Cardiac muscle cell (in vitro differentiated cells and primary cell): ENCODE measurements at regions not wholly inside any gene's neighbourhood (a gene's known extent, or its start where the extent isn't known, plus 50 kb on each side); places are given as distances from the start of the nearest gene placed in this dataset.

Experiments used
- DNase-seq, 2 donors: peaks; one replicate each; pipeline versions ENCODE4 v3.0.0 to v3.0.0-alpha.2; 2010 to 2017; ENCODE audit warnings: low read depth in 1 of 2, low spot score in 1 of 2
- H3K27ac ChIP-seq: fragments of 200-600 bp; sonication (generic); 2 replicates; pipeline ENCODE4 v1.5.1; 2016
- H3K27me3 ChIP-seq: fragments of 200-600 bp; sonication (generic); 2 replicates; pipeline ENCODE4 v1.6.0; 2016; ENCODE audit warnings: control low read depth
- H3K36me3 ChIP-seq: fragments of 200-600 bp; sonication (generic); 2 replicates; pipeline ENCODE4 v1.5.1; 2016; ENCODE audit warnings: control low read depth
- H3K4me1 ChIP-seq: fragments of 200-600 bp; sonication (generic); 2 replicates; pipeline ENCODE4 v1.8.1; 2017; ENCODE audit warnings: low read depth, mild to moderate bottlenecking, mixed run types
- H3K4me3 ChIP-seq: fragments of 200-600 bp; sonication (generic); 2 replicates; pipeline ENCODE4 v1.5.1; 2016; ENCODE audit warnings: mild to moderate bottlenecking
- H3K9me3 ChIP-seq: fragments of 200-600 bp; sonication (generic); 2 replicates; pipeline ENCODE4 v1.5.1; 2017; ENCODE audit warnings: low read depth, mild to moderate bottlenecking, control low read depth
- TF ChIP-seq, protein P1 (sequence below): IDR thresholded peaks from 2 replicates; pipeline ENCODE4 v1.5.1; 2012; ENCODE audit warnings: low read depth, mild to moderate bottlenecking, low read length

DNA sequence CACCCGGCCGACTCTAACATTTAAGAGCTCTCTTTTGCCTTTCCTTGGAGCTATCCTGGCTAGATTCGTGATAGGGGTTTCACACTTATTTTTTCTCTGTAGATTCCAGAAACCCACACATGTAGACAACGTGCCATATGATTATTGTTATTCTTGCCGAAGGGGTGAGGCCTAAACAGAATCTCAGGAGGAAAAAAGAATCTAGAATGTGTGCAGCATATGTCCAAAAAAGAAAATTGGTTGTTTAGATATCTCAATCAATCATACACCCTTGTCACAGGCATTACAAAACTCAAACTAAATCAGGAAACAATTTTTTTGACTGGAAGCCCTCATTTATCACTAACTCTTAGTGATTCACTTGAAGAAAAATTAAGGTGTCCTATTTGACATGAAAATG, 66.9 kb upstream of the TGM3 start:
- no peaks in the 10 kb centered on the region for H3K36me3 ChIP-seq
- H3K4me1 ChIP-seq = no peaks in the 10 kb centered on the region
- DNase-seq = no peak
- H3K27ac ChIP-seq = no peak overlapping the region
- TF ChIP-seq, protein P1, sequence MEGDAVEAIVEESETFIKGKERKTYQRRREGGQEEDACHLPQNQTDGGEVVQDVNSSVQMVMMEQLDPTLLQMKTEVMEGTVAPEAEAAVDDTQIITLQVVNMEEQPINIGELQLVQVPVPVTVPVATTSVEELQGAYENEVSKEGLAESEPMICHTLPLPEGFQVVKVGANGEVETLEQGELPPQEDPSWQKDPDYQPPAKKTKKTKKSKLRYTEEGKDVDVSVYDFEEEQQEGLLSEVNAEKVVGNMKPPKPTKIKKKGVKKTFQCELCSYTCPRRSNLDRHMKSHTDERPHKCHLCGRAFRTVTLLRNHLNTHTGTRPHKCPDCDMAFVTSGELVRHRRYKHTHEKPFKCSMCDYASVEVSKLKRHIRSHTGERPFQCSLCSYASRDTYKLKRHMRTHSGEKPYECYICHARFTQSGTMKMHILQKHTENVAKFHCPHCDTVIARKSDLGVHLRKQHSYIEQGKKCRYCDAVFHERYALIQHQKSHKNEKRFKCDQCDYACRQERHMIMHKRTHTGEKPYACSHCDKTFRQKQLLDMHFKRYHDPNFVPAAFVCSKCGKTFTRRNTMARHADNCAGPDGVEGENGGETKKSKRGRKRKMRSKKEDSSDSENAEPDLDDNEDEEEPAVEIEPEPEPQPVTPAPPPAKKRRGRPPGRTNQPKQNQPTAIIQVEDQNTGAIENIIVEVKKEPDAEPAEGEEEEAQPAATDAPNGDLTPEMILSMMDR = no peak
- no peaks in the 10 kb centered on the region for H3K27me3 ChIP-seq
- no peaks in the 10 kb centered on the region for H3K9me3 ChIP-seq
- H3K4me3 ChIP-seq = no peak overlapping the region

GRCh38 chr20:2230726-2231488, 64.9 kb upstream of the TGM3 start:
- H3K9me3 ChIP-seq = no peaks in the 10 kb centered on the region
- H3K27me3 ChIP-seq = no peaks in the 10 kb centered on the region
- TF ChIP-seq, protein P1 = no peak
- no peak overlapping the region for H3K4me3 ChIP-seq
- H3K4me1 ChIP-seq = no peaks in the 10 kb centered on the region
- no peak for DNase-seq
- no peak overlapping the region for H3K27ac ChIP-seq
- no peaks in the 10 kb centered on the region for H3K36me3 ChIP-seq

DNA sequence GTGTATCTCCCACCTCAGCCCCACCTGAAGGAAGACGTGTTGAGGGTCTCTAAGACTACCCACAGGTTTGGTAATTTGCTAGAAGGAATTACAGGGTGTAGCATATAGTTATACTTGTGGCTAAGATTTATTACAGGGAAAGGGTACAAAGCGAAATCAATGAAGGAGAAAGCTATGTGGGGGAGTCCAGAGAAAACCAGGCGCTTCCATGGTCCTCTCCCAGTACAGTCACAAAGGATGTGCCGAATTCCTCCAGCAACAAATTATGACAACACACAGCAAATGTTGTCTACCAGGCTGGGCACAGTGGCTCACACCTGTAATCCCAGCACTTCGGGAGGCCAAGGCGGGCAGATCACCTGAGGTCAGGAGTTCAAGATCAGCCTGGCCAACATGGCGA, 64.1 kb upstream of the TGM3 start:
- Histone ChIP-seq H3K9me3 (no peaks in the 10 kb centered on the region), H3K36me3 (no peaks in the 10 kb centered on the region), H3K4me1 (peaks cover 4% of the 10 kb centered on the region), H3K4me3 (no peak overlapping the region), H3K27ac (no peak overlapping the region), H3K27me3 (no peaks in the 10 kb centered on the region)
- TF ChIP-seq, protein P1 = no peak
- DNase-seq = no peak

DNA sequence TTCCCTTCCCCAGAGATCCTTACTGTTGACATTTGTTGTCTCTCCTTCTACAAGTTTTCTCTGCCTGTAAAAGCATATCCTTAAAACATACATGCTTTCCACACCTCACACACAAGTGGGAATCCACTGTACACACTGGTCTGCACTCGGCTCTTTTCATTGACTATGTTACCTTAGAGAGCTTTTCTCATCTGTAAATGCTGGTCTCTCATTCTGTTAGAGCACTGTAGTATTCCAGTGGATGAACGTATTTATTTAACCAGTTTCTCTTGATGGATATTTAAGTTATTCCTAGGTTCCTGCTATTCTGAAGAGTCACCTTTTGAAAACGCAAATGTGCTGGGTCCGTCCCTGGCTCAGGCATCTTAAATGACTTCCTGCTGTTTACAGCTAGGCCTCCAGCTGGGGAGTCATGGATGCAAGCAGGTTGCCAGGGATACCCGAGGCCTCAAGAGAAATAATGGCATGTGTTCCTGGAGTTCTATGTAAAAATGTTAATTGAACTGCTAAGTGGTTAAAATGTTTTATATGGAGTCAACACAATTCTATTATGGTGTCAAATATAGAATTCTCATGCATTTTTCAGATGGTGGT, 61.1 kb upstream of the TGM3 start:
- no peaks in the 10 kb centered on the region for H3K9me3 ChIP-seq
- no peaks in the 10 kb centered on the region for H3K36me3 ChIP-seq
- H3K27me3 ChIP-seq = no peaks in the 10 kb centered on the region
- peaks cover 7% of the 10 kb centered on the region for H3K4me1 ChIP-seq
- TF ChIP-seq, protein P1 = no peak
- no peak overlapping the region for H3K27ac ChIP-seq
- no peak for DNase-seq
- H3K4me3 ChIP-seq = no peak overlapping the region

DNA sequence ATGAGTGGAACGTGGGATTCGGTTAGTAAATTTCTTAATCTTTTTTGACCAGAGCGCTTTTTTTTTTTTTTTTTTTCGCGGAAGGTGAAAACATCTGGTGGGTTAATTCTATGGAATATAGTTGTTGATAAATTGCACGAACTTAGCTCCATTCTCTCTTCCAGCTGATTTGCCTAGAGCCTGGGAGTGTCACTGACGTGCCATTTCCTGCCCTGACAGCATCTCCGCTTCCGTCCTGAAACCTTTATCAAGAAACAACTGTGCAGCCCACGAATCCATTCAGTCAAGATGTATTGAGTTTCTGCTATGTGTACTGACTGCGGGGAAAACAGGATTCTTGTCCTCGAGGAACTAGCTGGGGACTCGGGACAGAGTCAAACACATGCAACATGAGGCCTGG, 59.5 kb upstream of the TGM3 start:
- no peaks in the 10 kb centered on the region for H3K36me3 ChIP-seq
- no peak overlapping the region for H3K4me3 ChIP-seq
- H3K9me3 ChIP-seq = no peaks in the 10 kb centered on the region
- no peaks in the 10 kb centered on the region for H3K27me3 ChIP-seq
- TF ChIP-seq, protein P1 = no peak
- DNase-seq = peak; percentile 37 to 68
- H3K4me1 ChIP-seq = peaks cover 7% of the 10 kb centered on the region
- peak overlapping the region; percentile 55 for H3K27ac ChIP-seq
